Renal cortical epithelial cell (primary cell): ENCODE measurements at regions not wholly inside any gene's neighbourhood (a gene's known extent, or its start where the extent isn't known, plus 50 kb on each side); places are given as distances from the start of the nearest gene placed in this dataset.

Source experiments
- DNase-seq: peaks from one replicate; pipeline ENCODE4 v3.0.0-alpha.2; 2011; ENCODE audit warnings: low read depth

- DNase-seq: no peak
Observed at GRCh38 chr12:111040690-111041089, 120.3 kb upstream of the MYL2 start.

- DNase-seq: no peak
Observed at GRCh38 chr12:111038941-111039340, 118.6 kb upstream of the MYL2 start.

DNA sequence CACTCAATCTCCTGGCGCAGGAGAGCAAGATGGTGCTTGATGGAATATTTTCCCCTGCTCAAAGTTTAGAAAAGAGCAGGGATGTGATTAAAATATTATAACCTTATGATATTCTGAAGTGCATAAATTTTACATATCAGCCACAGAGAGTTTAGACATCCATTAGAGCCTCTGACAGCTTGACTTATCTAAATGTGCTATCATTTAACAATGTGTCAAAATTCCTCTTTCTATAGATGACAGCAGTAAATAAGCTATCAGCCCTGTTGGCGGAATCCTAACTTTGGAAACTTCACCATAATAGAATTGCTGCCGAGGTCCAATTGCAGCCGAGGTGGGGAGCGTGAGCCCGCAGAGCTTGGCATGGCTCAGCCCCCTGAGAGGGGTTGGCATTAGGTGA is 117.7 kb upstream of the MYL2 start:
- no peak for DNase-seq

GRCh38 chr12:111037047-111037446 is 116.7 kb upstream of the MYL2 start:
- DNase-seq: no peak

GRCh38 chr12:111035578-111036301 is 115.4 kb upstream of the MYL2 start:
- no peak for DNase-seq

- no peak for DNase-seq
Observed at GRCh38 chr12:111034886-111035577, 114.7 kb upstream of the MYL2 start.

DNA sequence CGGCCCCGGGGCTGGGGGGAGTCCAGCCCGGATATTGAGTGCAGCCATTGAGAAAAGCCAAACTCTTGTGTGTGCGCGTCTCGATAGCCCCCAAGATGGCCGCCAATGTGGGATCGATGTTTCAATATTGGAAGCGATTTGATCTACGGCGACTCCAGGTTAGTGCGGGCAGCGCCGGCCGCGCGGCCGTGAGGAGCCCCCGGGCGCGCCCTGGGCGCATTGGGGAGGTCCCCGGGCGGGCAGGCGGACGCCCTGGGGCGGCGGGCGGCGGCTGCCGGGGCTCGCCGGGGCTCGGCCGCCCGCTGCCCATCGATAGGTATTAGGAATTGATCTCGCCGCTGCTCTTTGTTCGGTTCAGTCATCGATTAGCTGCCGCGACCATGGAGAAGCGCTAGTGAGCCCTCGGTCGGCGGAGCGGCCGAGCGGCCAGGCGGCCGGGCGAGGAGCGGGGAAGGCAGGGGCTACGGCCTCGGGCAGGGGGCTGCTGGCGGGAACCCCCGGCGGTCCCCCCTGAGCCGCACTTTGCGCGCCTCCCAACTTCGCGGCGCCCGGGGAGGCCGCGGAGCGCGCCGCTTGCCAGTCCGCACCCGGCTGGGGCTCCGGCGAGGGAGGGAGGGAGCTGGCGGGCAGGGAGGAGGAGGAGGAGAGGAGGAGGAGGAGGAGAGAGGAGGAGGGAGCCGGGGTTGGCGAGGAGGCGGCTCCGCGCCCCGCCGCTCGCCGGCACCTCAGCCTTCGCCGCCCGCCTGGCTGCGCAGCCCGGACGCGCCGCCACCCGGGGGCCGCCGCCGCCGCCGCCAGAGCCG is 113.9 kb upstream of the MYL2 start, which contains the start of gene CUX2:
Gene CUX2, plus strand, starts transcription at position 83 of the 803 bp plus-strand sequence.
- DNase-seq: no peak

DNA sequence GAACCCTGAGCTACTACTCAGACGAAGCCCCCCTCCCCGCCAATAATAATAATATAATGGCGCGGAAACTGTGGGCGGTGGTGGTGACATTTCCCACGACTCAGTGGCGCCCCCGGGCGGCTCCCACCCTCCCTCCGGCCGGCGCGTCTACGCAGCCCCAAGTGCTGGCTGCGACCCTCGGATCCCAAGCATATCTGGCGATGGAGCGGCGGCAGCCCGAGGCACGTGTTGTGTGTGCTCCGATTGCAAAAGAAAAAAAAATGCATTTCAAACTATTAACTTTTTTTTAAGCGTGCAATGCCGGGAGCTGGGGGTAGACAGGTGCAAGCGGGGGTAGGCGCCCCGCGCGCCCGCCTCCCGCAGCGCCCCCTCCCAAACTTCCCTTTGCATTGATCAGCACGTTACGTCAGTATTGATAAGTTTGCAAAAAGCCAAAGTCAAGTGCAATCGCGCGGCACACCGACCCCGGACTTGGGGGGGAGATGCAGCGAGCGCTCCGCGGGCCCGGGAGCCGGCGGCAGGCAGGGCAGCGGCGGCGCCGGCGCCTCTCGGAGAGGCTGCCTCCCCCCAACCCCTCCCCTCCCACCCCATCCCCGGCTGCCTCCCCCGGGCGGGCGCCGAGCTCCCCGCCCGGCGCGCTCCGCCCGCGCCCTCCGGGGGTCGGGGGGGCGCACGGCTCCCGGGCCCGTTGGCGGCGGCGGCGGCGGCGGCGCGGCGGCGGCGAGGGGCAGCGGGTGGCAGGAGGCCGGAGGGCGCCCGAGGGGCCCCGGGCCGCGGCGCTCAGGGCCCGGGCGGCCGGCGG is 113.1 kb upstream of the MYL2 start:
- no peak for DNase-seq

DNA sequence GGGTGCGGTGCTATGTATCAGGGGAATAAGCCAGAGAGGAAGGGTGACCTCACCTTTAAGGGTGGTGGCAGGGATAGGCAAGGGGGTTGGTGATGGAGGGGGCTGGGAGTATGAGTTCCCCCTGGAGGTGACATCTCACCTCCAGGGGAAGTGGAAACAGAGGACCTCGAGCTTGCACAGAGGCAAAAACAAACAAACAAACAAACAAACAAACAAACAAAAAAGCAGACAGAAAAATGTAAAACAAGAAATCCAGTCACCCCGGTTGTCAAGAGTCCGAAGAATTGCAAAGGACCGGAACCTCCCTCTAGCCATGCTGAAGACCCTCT is 112.2 kb upstream of the MYL2 start:
- DNase-seq: no peak

DNA sequence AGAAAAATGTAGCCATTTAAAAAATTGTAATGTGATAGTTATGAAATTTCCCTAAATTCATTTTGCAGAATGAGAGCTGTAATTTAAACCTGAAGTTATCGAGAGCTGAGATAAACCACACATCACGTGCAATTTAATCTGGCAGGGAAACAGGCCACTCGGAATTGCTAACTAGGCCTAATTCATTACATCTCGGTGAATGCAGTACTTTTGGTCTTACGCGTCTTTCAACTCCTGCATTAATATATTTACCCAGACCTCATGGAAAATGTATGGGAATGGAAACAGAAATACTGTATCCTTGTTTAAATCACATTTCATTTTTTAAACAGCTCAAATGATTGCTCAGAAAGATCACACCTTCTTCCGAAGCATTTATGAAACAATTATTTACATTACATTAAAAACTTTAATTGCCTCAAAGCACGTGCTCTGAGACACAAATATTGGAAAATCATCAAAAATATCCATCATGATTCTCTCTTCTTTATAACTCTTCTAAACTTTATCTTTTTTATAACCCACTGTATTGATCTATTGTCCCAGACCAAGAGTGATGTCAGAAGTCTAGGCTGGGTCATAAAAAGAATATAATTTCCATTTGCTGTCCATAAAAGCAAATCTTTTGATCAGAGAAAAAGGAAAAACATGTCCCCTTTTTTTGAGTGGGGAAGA is 111.7 kb upstream of the MYL2 start:
- no peak for DNase-seq

DNA sequence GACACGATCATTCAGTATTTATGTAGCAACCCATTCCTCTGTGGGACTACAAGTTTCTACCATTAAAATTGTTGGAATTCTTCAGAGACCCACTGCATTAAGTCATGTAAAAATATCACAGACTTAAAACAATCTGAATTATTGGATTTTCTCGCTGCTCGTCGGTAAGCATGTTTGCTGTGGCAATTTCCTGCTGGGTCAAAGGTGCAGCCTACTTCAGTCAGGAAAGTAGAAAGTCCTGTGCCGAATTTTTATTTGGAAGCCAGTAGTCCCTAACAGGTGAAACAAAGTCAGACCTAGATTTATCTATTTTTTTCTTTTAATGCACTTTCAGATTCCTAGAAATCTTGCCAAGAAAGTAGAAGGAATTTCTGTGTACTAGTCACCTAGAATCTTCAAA is 110.4 kb upstream of the MYL2 start:
- DNase-seq: no peak

DNA sequence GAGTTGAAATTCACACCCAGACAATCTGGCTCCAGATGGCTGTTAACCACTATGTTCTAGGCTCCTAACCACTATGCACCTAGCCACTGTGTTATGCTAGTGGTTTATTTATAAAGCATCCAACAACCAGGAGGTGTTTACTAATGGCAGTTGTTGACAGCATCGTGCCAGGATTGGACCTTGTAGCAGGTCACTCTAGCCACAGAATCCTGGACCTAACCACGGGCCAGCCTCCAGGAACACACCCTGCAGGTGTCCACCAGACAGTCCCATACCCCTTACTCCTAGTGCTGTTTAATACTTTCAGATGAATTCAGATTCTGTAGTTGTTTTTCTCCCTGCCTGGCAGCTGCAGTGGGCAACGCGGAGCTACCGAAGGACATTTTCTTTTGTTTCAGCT is 109.4 kb upstream of the MYL2 start:
- DNase-seq: no peak

GRCh38 chr12:111029305-111029704 is 108.9 kb upstream of the MYL2 start:
- no peak for DNase-seq

DNA sequence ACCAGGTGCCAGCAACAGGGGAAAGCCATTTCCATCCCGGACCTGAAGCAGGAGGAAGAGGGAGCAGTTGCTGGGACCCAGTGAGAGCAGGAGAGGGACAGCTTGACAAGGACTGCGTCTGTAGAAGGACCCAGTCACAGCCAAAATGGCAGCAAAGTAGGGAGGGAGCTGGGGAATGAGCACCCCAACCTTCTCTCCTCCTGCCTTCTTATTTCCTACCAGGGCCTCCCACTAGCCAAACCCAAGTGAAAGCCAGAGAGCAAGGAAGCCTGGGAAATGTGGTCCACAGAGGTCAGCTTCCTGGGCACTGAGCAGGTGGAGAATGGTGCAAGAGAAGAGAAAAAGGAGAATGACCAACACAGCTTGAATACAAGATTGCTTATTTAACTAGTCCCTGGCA is 108.5 kb upstream of the MYL2 start:
- DNase-seq: no peak

GRCh38 chr12:111027431-111027830 is 107.1 kb upstream of the MYL2 start:
- no peak for DNase-seq

DNA sequence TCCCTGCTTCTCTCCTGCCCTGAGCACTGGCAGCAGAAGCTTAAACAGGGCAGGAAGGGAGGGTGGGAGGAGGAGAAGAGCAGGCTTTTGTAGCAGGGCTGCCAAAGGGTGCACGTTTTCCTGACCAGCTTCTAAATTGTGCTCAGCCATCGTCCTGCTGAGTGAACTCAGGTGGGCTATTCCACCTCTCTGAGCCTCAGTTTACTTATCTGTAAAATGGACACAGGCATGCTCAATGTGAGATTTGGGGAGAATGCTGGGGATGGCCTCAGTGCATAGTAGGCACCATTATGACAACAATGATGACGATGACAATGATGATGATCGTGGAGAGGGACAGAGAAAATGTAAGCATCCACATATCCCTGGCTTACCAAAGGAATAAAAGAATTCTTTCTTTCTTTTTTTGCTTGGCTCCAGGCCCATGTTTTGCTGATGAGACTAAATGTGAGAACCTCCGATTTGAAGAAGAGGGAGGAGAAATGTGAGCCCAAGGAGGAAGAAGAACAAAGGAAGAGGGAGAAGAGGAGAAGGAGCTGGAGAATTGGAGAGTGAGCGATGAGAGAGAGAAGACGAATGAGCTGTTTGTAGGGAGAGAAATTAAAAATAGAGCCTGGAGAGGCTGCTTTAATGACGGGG is 105.5 kb upstream of the MYL2 start:
- DNase-seq: no peak

- DNase-seq: no peak
Observed at GRCh38 chr12:111025301-111025700, 104.9 kb upstream of the MYL2 start.

DNA sequence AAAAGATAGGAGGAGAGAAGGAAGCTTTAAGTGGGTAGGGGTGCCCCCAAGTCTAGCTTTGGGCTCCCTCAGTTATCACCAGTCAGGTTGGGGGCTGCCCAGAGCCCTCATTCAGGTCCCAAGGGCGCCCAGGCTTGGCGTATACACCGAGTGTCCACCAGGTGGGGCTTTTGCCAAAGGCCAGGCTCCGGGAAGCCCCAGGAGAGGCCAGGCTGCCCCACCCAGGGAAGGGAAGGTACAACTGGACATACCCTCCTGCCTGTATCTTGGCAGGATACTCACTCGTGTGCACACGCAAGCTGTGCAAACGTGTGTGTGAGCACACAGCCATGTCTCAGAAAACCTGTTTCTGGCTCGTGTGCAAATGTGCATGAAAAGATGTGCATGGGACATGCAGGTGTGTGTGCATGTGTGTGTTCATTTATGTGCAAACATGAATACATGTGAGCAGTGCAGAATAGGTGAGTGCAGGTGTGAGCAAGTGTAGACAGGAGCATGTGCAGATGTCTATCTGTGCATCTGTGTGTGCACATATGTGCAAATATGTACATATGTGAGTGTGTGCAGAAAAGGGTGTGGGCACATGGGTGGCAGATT is 103.9 kb upstream of the MYL2 start:
- no peak for DNase-seq

- no peak for DNase-seq
Observed at GRCh38 chr12:111022386-111022785, 102.0 kb upstream of the MYL2 start.

DNA sequence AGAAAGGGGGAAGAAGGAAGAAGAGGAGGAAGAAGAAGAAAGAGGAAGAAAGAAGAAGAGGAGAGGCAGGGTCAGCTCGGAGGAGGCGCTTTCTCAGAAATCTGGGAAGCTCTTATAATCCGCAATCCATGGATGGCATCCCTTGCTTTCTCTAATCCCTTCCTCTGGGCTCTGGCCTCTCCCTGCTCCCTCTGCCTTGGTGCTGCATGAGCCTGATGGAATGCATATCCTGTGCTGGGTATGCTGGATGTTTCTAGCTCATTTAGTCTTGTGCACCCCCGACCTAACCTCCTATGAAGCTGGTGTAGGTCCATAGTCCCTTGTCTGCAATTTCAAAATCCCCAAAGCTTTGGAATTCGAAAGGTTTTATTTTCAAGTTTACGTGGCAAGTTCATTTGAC is 94.2 kb upstream of the MYL2 start:
- DNase-seq: no peak

DNA sequence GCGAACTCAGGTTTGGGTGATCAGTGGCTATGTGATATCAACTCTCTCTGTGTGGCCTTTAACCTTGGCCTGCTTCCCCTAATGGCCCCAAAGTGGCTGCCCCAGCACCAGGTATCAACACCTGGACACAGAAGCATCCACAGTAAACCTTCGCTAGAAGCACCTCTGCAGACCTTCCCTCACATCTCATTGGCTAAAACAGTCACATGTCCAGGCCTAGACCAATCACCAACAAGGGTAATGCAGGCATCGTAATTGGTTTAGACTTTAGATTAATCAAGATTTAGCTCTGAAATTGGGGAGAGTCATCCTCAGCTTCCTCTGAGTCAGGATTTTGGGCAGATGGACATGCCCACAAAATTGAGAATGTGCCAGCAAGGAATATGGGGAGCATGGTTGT is 92.5 kb upstream of the MYL2 start:
- DNase-seq: no peak
